Lower leg skin (tissue), 4 donors: ENCODE measurements at regions not wholly inside any gene's neighbourhood (a gene's known extent, or its start where the extent isn't known, plus 50 kb on each side); places are given as distances from the start of the nearest gene placed in this dataset.

Source experiments
- DNase-seq, 2 donors: peaks; one replicate each; pipeline ENCODE4 v3.0.0-alpha.2; 2019; ENCODE audit warnings: low spot score in 2 of 2
- H3K4me3 ChIP-seq: fragments of 200-600 bp; sonication (generic); 2 replicates; pipeline ENCODE4 v1.5.1; 2017; ENCODE audit warnings: mild to moderate bottlenecking, low read depth; ENCODE audit not compliant: poor library complexity, severe bottlenecking
- CTCF ChIP-seq, 3 donors: fragments of 450-650 bp; IDR thresholded peaks; one replicate each; pipeline ENCODE4 v1.5.1; 2016; ENCODE audit warnings: antibody characterized with exemption in 3 of 3, mild to moderate bottlenecking in 3 of 3, moderate library complexity in 2 of 3
- POLR2A ChIP-seq, 2 donors: fragments of 450-650 bp; IDR thresholded peaks; one replicate each; pipeline ENCODE4 v1.6.1; 2016 to 2017; ENCODE audit warnings: antibody characterized with exemption in 2 of 2, mild to moderate bottlenecking in 1 of 2, moderate library complexity in 1 of 2
- WGBS, 2 donors: methylation state at CpG; one replicate each; pipeline ENCODE4 v1.1.5; 2018; 5-methylcytosine and 5-hydroxymethylcytosine counted together
- intact Hi-C: fragments of 100-400 bp; cut with DNase I; formaldehyde crosslinking; loops from one replicate; pipeline ENCODE4 v1.15.0; 2023; ENCODE audit warnings: low total_unique reads

- 97% methylated on average over 3 of the region's 3 CpGs for WGBS, 2 donors
- H3K4me3 ChIP-seq, result no peak overlapping the region
- intact Hi-C loops, result no loop called here
- TF ChIP-seq CTCF (IDR thresholded peaks at IDR 0.05) (no peak), POLR2A (IDR thresholded peaks at IDR 0.05) (no peak)
- DNase-seq, result no peak
These were observed 109.8 kb upstream of the NR2F2 start for GRCh38 chr15:96220657-96221056.

- no peak for TF ChIP-seq POLR2A (IDR thresholded peaks at IDR 0.05)
- TF ChIP-seq CTCF (IDR thresholded peaks at IDR 0.05), result no peak
- WGBS, 2 donors, result 52 to 63% methylated on average over 10 of the region's 10 CpGs
These were observed 107.5 kb upstream of the NR2F2 start for GRCh38 chr15:96222981-96223380.

GRCh38 chr15:96223939-96224338 is 106.6 kb upstream of the NR2F2 start:
- intact Hi-C loops, result no loop called here
- H3K4me3 ChIP-seq, result no peak overlapping the region
- 85 to 94% methylated on average over 2 of the region's 2 CpGs for WGBS, 2 donors
- no peak for DNase-seq
- TF ChIP-seq CTCF (IDR thresholded peaks at IDR 0.05) (no peak), POLR2A (IDR thresholded peaks at IDR 0.05) (no peak)

More at GRCh38 chr15:96222981-96223380, 107.5 kb upstream of the NR2F2 start:
- DNase-seq, result no peak
- intact Hi-C loops, result no loop called here
- H3K4me3 ChIP-seq, result no peak overlapping the region

- intact Hi-C loops, result no loop called here
- DNase-seq, result no peak
- TF ChIP-seq CTCF (IDR thresholded peaks at IDR 0.05), result no peak
- no peak for TF ChIP-seq POLR2A (IDR thresholded peaks at IDR 0.05)
- no peak overlapping the region for H3K4me3 ChIP-seq
- WGBS, 2 donors, result 38 to 44% methylated on average over 5 of the region's 5 CpGs
These were observed 104.7 kb upstream of the NR2F2 start for GRCh38 chr15:96225642-96226259.

GRCh38 chr15:96230526-96231181 is 99.8 kb upstream of the NR2F2 start:
- H3K4me3 ChIP-seq, result no peak overlapping the region
- TF ChIP-seq CTCF (IDR thresholded peaks at IDR 0.05) (no peak), POLR2A (IDR thresholded peaks at IDR 0.05) (no peak)
- 44 to 55% methylated on average over 3 of the region's 3 CpGs for WGBS, 2 donors
- DNase-seq, result no peak
- intact Hi-C loops, result no loop called here
